Left ventricle myocardium inferior (tissue), 1 donor: ENCODE measurements at regions not wholly inside any gene's neighbourhood (a gene's known extent, or its start where the extent isn't known, plus 50 kb on each side); places are given as distances from the start of the nearest gene placed in this dataset.

Source experiments
- DNase-seq: peaks from one replicate; pipeline ENCODE4 v3.0.0-alpha.2; 2020
- H3K27ac ChIP-seq: fragments of 200-600 bp; replicated peaks from 2 replicates; pipeline ENCODE4 v1.8.0; 2021
- H3K27me3 ChIP-seq: fragments of 200-600 bp; 2 replicates; pipeline ENCODE4 v1.8.0; 2021; ENCODE audit warnings: low read depth
- H3K36me3 ChIP-seq: fragments of 200-600 bp; 2 replicates; pipeline ENCODE4 v1.8.0; 2021
- H3K4me1 ChIP-seq: fragments of 200-600 bp; 2 replicates; pipeline ENCODE4 v1.8.0; 2021
- H3K4me3 ChIP-seq: fragments of 200-600 bp; 2 replicates; pipeline ENCODE4 v1.8.0; 2021; ENCODE audit warnings: mild to moderate bottlenecking, moderate library complexity
- H3K9me3 ChIP-seq: fragments of 200-600 bp; replicated peaks from 2 replicates; pipeline ENCODE4 v1.8.0; 2021
- CTCF ChIP-seq: fragments of 200-600 bp; IDR thresholded peaks from 2 replicates; pipeline ENCODE4 v1.8.0; 2021; ENCODE audit warnings: antibody characterized with exemption, mild to moderate bottlenecking, borderline replicate concordance
- intact Hi-C: fragments of 100-400 bp; cut with micrococcal nuclease; formaldehyde crosslinking; loops from one replicate; pipeline ENCODE4 v1.11.0; 2022
- donor health status: DM: no; HTN: yes; CAD: no; lungs with severe emphysema.

GRCh38 chr7:84844771-84845170, 342.1 kb downstream of the SEMA3D start:
- intact Hi-C loops = no loop called here
- no peak for TF ChIP-seq CTCF
- no peak overlapping the region for H3K4me3 ChIP-seq
- H3K9me3 ChIP-seq = no peaks in the 10 kb centered on the region
- no peaks in the 10 kb centered on the region for H3K27me3 ChIP-seq
- H3K27ac ChIP-seq = no peak overlapping the region
- H3K36me3 ChIP-seq = no peaks in the 10 kb centered on the region
- no peak for DNase-seq
- no peaks in the 10 kb centered on the region for H3K4me1 ChIP-seq

- Histone ChIP-seq H3K4me1 (no peaks in the 10 kb centered on the region), H3K27me3 (no peaks in the 10 kb centered on the region), H3K36me3 (no peaks in the 10 kb centered on the region), H3K4me3 (no peak overlapping the region), H3K9me3 (no peaks in the 10 kb centered on the region), H3K27ac (no peak overlapping the region)
- intact Hi-C loops = no loop called here
- no peak for TF ChIP-seq CTCF
- DNase-seq = no peak
Measured at GRCh38 chr7:84841809-84842208, 345.0 kb downstream of the SEMA3D start.

- Histone ChIP-seq H3K9me3 (no peaks in the 10 kb centered on the region), H3K4me1 (no peaks in the 10 kb centered on the region), H3K36me3 (no peaks in the 10 kb centered on the region), H3K27ac (no peak overlapping the region), H3K4me3 (no peak overlapping the region), H3K27me3 (no peaks in the 10 kb centered on the region)
- intact Hi-C loops = no loop called here
- no peak for TF ChIP-seq CTCF
- DNase-seq = no peak
Measured at GRCh38 chr7:84838857-84839256, 348.0 kb downstream of the SEMA3D start.

- Histone ChIP-seq H3K9me3 (no peaks in the 10 kb centered on the region), H3K27me3 (no peaks in the 10 kb centered on the region), H3K36me3 (no peaks in the 10 kb centered on the region), H3K27ac (no peak overlapping the region), H3K4me1 (no peaks in the 10 kb centered on the region), H3K4me3 (no peak overlapping the region)
- intact Hi-C loops = no loop called here
- TF ChIP-seq CTCF = no peak
- no peak for DNase-seq
Measured at GRCh38 chr7:84837405-84837804, 349.5 kb downstream of the SEMA3D start.

- DNase-seq = no peak
- Histone ChIP-seq H3K36me3 (no peaks in the 10 kb centered on the region), H3K4me3 (no peak overlapping the region), H3K9me3 (no peaks in the 10 kb centered on the region), H3K27me3 (no peaks in the 10 kb centered on the region), H3K27ac (no peak overlapping the region), H3K4me1 (no peaks in the 10 kb centered on the region)
- no peak for TF ChIP-seq CTCF
- intact Hi-C loops = no loop called here
Measured at GRCh38 chr7:84829719-84830118, 357.1 kb downstream of the SEMA3D start.
